SU-DHL-6 (cell line): ENCODE measurements at regions not wholly inside any gene's neighbourhood (a gene's known extent, or its start where the extent isn't known, plus 50 kb on each side); places are given as distances from the start of the nearest gene placed in this dataset.

Source experiments
- H2AFZ ChIP-seq: fragments of 200-600 bp; sonication (generic); 2 replicates; pipeline ENCODE4 v1.6.1; 2014; ENCODE audit warnings: low read depth, mild to moderate bottlenecking, moderate library complexity, mixed read lengths, antibody characterized with exemption, low read length; ENCODE audit not compliant: severe bottlenecking
- H3F3A ChIP-seq: fragments of 200-600 bp; shearing (Covaris generic); 2 replicates; pipeline ENCODE4 v1.6.0; 2016; ENCODE audit warnings: antibody characterized with exemption, mild to moderate bottlenecking; ENCODE audit not compliant: insufficient read depth
- H3K27ac ChIP-seq: fragments of 200-600 bp; sonication (generic); 2 replicates; pipeline ENCODE4 v1.5.1; 2016; ENCODE audit warnings: low read depth, mild to moderate bottlenecking, low read length, moderate library complexity, mixed read lengths
- H3K27me3 ChIP-seq: fragments of 200-600 bp; sonication (generic), shearing (Covaris generic); 2 replicates; pipeline ENCODE4 v1.6.0; 2014; ENCODE audit warnings: mild to moderate bottlenecking, low read length
- H3K36me3 ChIP-seq: fragments of 200-600 bp; sonication (generic); 2 replicates; pipeline ENCODE4 v1.6.1; 2014; ENCODE audit warnings: mild to moderate bottlenecking, low read length, mixed read lengths
- H3K4me2 ChIP-seq: fragments of 300-600, 200-600 bp; shearing (Covaris generic), sonication (generic); 2 replicates; pipeline ENCODE4 v1.6.0; 2014; ENCODE audit warnings: low read length, low read depth, mild to moderate bottlenecking; ENCODE audit not compliant: poor library complexity, severe bottlenecking
- H3K4me3 ChIP-seq: fragments of 200-600 bp; sonication (generic); 2 replicates; pipeline ENCODE4 v1.5.1; 2014; ENCODE audit warnings: antibody characterized with exemption, low read length, mild to moderate bottlenecking, mixed read lengths; ENCODE audit not compliant: insufficient read depth, poor library complexity, severe bottlenecking
- H3K79me2 ChIP-seq: fragments of 200-600 bp; sonication (generic); 2 replicates; pipeline ENCODE4 v1.6.1; 2014; ENCODE audit warnings: mild to moderate bottlenecking, low read length, moderate library complexity; ENCODE audit not compliant: insufficient read depth
- H3K9ac ChIP-seq: fragments of 200-600 bp; sonication (generic); 2 replicates; pipeline ENCODE4 v1.7.0; 2014; ENCODE audit warnings: mild to moderate bottlenecking, low read length
- H3K9me2 ChIP-seq: fragments of 200-600 bp; sonication (generic); replicated peaks from 2 replicates; pipeline ENCODE4 v1.6.1; 2014; ENCODE audit warnings: low read length; ENCODE audit not compliant: insufficient read depth
- H3K9me3 ChIP-seq: fragments of 200-600 bp; sonication (generic); 2 replicates; pipeline ENCODE4 v1.6.1; 2014; ENCODE audit warnings: low read length, mixed read lengths; ENCODE audit not compliant: insufficient read depth
- H4K20me1 ChIP-seq: fragments of 200-600 bp; sonication (generic); 2 replicates; pipeline ENCODE4 v1.6.1; 2014; ENCODE audit warnings: low read depth, mild to moderate bottlenecking, antibody characterized with exemption, low read length, moderate library complexity, mixed read lengths
- CTCF ChIP-seq: fragments of 200-600 bp; sonication (generic); IDR thresholded peaks from one replicate; pipeline ENCODE4 v1.5.1; 2017; ENCODE audit warnings: antibody characterized with exemption, mild to moderate bottlenecking, low read length, moderate library complexity; ENCODE audit not compliant: insufficient read depth, poor library complexity, severe bottlenecking
- EZH2phosphoT487 ChIP-seq: fragments of 200-600 bp; sonication (generic), shearing (Covaris generic); conservative IDR thresholded peaks from 2 replicates; pipeline ENCODE4 v1.6.1; 2018; ENCODE audit warnings: mild to moderate bottlenecking, antibody characterized with exemption, low read length, moderate library complexity, mixed read lengths

GRCh38 chr6:77036400-77036799 is 426.9 kb downstream of the HTR1B start:
- Histone ChIP-seq H3K9me3 (no peaks in the 10 kb centered on the region), H3K4me3 (no peak overlapping the region), H3F3A (no peaks in the 10 kb centered on the region), H4K20me1 (no peaks in the 10 kb centered on the region), H3K79me2 (no peaks in the 10 kb centered on the region), H3K27ac (no peak overlapping the region), H3K36me3 (no peaks in the 10 kb centered on the region), H3K9ac (no peak overlapping the region), H3K4me2 (no peak overlapping the region), H3K27me3 (no peaks in the 10 kb centered on the region), H2AFZ (no peak overlapping the region), H3K9me2 (no peaks in the 10 kb centered on the region)
- TF ChIP-seq CTCF (no peak), EZH2phosphoT487 (no peak)

DNA sequence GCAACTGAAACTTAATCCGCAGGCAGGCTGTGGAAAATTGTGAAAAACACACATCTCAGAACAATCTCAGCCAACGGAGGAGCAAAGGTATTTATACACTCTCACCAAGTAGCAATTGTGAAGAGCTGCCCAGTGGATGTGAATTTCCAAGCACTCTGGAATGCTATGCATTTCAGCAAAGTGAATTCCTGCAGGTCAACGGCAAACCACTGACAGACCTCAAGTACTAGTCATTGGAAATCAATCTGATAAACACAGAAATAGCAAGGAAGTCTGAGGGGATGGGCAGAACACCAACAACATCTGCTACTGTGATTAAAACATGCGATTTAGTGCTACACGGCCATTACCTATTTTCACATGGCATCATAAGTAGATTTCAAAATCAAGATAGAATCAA is 429.1 kb downstream of the HTR1B start:
- Histone ChIP-seq H3K9ac (no peak overlapping the region), H3K9me3 (no peaks in the 10 kb centered on the region), H3K36me3 (no peaks in the 10 kb centered on the region), H3K4me2 (no peak overlapping the region), H3K4me3 (no peak overlapping the region), H3K27me3 (no peaks in the 10 kb centered on the region), H2AFZ (no peak overlapping the region), H3F3A (no peaks in the 10 kb centered on the region), H3K27ac (no peak overlapping the region), H3K9me2 (no peaks in the 10 kb centered on the region), H4K20me1 (no peaks in the 10 kb centered on the region), H3K79me2 (no peaks in the 10 kb centered on the region)
- TF ChIP-seq EZH2phosphoT487 (no peak), CTCF (no peak)

DNA sequence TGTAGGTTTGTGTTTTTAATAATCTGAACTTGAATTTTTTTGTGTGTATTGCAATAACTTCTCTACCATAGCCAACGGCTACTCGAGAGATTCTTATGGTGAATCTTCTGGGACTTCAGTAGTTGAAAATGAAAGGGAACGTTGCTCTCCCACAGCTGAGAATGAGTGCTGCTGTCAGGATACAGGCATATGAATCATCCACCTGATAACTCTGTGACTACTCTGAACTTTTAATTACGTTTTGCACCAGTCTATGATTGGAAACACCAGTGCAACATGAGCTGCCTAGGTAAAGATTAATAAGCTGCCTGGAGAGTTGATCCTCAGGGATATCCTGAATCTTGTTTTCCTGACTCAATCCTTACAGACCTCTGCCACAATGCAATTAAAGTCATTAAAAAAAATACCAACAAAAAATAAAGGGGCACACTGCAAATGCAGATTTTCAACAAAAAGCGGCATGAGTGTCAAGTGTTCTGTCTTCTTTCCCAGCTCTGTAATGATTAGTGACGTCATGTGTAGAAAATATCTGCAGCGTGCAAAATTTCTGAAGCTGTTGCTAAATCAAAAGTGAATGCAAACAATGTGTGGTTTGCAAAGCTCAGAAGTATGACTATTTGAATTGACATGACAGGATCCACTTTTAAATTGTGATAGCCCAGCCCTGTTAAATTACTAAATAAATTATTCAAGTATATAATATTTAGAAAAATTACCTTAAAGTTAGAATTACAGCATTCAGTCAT is 432.2 kb downstream of the HTR1B start:
- H3K79me2 ChIP-seq = no peaks in the 10 kb centered on the region
- no peaks in the 10 kb centered on the region for H4K20me1 ChIP-seq
- no peak overlapping the region for H3K27ac ChIP-seq
- no peaks in the 10 kb centered on the region for H3K36me3 ChIP-seq
- H3K9me3 ChIP-seq = no peaks in the 10 kb centered on the region
- H3K4me3 ChIP-seq = no peak overlapping the region
- no peaks in the 10 kb centered on the region for H3F3A ChIP-seq
- TF ChIP-seq CTCF (no peak), EZH2phosphoT487 (no peak)
- no peak overlapping the region for H3K4me2 ChIP-seq
- no peaks in the 10 kb centered on the region for H3K27me3 ChIP-seq
- no peaks in the 10 kb centered on the region for H3K9me2 ChIP-seq
- H2AFZ ChIP-seq = no peak overlapping the region
- H3K9ac ChIP-seq = no peak overlapping the region
